ENCODE measurements at regions not wholly inside any gene's neighbourhood (a gene's known extent, or its start where the extent isn't known, plus 50 kb on each side); places are given as distances from the start of the nearest gene placed in this dataset.

DNA sequence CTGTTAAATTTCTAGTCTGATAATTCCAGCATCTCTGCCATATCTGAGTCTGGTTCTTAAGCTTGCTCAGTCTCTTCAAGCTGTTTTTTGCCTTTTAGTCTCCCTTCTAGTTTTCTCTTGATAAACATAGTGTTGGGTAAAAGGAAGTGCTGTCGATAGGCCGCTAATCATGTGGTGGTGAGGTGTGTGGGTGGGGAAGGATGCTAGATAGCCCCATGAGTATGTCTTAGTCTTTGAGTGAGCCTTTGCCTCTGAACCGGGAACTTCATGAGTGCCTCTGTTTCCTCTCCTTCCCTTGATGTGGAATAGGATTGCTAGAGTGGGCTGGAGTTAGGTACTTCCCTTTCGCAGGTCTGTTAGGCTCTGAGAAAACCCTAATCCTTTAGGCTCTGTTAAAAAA is 441.8 kb downstream of the INHBA start:
- H3K9ac ChIP-seq (ENCODE audit: low read depth, low read length, poor library complexity, severe bottlenecking), result no peak overlapping the region
- H3F3A ChIP-seq (ENCODE audit: low read depth), result no peaks in the 10 kb centered on the region
- H3K9me3 ChIP-seq (ENCODE audit: insufficient read depth, low read depth, low read length), result no peaks in the 10 kb centered on the region
- H4K20me1 ChIP-seq (ENCODE audit: insufficient read depth, low read length, poor library complexity, severe bottlenecking), result no peaks in the 10 kb centered on the region
- no peak for TF ChIP-seq EZH2phosphoT487 (IDR thresholded peaks at IDR 0.05; ENCODE audit: borderline replicate concordance)
- TF ChIP-seq, protein P1, sequence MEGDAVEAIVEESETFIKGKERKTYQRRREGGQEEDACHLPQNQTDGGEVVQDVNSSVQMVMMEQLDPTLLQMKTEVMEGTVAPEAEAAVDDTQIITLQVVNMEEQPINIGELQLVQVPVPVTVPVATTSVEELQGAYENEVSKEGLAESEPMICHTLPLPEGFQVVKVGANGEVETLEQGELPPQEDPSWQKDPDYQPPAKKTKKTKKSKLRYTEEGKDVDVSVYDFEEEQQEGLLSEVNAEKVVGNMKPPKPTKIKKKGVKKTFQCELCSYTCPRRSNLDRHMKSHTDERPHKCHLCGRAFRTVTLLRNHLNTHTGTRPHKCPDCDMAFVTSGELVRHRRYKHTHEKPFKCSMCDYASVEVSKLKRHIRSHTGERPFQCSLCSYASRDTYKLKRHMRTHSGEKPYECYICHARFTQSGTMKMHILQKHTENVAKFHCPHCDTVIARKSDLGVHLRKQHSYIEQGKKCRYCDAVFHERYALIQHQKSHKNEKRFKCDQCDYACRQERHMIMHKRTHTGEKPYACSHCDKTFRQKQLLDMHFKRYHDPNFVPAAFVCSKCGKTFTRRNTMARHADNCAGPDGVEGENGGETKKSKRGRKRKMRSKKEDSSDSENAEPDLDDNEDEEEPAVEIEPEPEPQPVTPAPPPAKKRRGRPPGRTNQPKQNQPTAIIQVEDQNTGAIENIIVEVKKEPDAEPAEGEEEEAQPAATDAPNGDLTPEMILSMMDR (conservative IDR thresholded peaks at IDR 0.05; ENCODE audit: low read length), result no peak
- H3K9me2 ChIP-seq (replicated peaks; ENCODE audit: low read depth, low read length), result no peaks in the 10 kb centered on the region
- no peaks in the 10 kb centered on the region for H3K36me3 ChIP-seq (ENCODE audit: insufficient read depth, low read length)
- H3K27me3 ChIP-seq (ENCODE audit: insufficient read depth, low read length, poor library complexity, severe bottlenecking), result no peaks in the 10 kb centered on the region
- no peak overlapping the region for H2AFZ ChIP-seq (ENCODE audit: low read length)
- no peak overlapping the region for H3K4me3 ChIP-seq (ENCODE audit: low read length, poor library complexity, severe bottlenecking)
- no peaks in the 10 kb centered on the region for H3K79me2 ChIP-seq (ENCODE audit: insufficient read depth, low read length)
- H3K4me1 ChIP-seq (ENCODE audit: insufficient read depth, low read length, poor library complexity, severe bottlenecking), result no peaks in the 10 kb centered on the region
- H3K4me2 ChIP-seq (ENCODE audit: low read depth, low read length, poor library complexity, severe bottlenecking), result no peak overlapping the region

DNA sequence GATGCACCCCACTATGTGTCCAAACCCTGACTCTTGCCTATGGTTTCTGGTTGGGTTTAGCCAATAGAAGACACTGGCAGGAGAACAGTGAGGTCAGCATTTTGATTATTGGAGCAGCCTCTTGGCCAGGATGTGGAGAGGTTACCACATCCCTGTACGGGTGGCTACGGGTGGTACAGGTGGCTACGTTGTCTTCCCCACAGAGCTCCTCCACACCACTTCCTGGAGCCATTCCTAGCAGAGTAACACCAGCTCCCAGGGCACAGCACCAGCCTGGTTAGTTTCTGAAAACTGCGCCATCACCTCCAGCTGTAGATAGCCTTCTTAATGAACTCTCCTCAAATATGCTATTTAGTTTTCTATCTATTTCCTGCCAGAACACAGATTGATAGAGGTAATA is 445.2 kb downstream of the INHBA start:
- Histone ChIP-seq H3K4me1 (ENCODE audit: insufficient read depth, low read length, poor library complexity, severe bottlenecking) (no peaks in the 10 kb centered on the region), H3F3A (ENCODE audit: low read depth) (no peaks in the 10 kb centered on the region), H3K4me3 (ENCODE audit: low read length, poor library complexity, severe bottlenecking) (no peak overlapping the region), H4K20me1 (ENCODE audit: insufficient read depth, low read length, poor library complexity, severe bottlenecking) (no peaks in the 10 kb centered on the region), H3K9ac (ENCODE audit: low read depth, low read length, poor library complexity, severe bottlenecking) (no peak overlapping the region), H2AFZ (ENCODE audit: low read length) (no peak overlapping the region), H3K9me3 (ENCODE audit: insufficient read depth, low read depth, low read length) (no peaks in the 10 kb centered on the region), H3K4me2 (ENCODE audit: low read depth, low read length, poor library complexity, severe bottlenecking) (no peak overlapping the region), H3K27me3 (ENCODE audit: insufficient read depth, low read length, poor library complexity, severe bottlenecking) (no peaks in the 10 kb centered on the region), H3K79me2 (ENCODE audit: insufficient read depth, low read length) (no peaks in the 10 kb centered on the region), H3K36me3 (ENCODE audit: insufficient read depth, low read length) (no peaks in the 10 kb centered on the region), H3K9me2 (replicated peaks; ENCODE audit: low read depth, low read length) (no peaks in the 10 kb centered on the region)
- TF ChIP-seq EZH2phosphoT487 (IDR thresholded peaks at IDR 0.05; ENCODE audit: borderline replicate concordance), result no peak
- TF ChIP-seq, protein P1 (conservative IDR thresholded peaks at IDR 0.05; ENCODE audit: low read length), result no peak

DNA sequence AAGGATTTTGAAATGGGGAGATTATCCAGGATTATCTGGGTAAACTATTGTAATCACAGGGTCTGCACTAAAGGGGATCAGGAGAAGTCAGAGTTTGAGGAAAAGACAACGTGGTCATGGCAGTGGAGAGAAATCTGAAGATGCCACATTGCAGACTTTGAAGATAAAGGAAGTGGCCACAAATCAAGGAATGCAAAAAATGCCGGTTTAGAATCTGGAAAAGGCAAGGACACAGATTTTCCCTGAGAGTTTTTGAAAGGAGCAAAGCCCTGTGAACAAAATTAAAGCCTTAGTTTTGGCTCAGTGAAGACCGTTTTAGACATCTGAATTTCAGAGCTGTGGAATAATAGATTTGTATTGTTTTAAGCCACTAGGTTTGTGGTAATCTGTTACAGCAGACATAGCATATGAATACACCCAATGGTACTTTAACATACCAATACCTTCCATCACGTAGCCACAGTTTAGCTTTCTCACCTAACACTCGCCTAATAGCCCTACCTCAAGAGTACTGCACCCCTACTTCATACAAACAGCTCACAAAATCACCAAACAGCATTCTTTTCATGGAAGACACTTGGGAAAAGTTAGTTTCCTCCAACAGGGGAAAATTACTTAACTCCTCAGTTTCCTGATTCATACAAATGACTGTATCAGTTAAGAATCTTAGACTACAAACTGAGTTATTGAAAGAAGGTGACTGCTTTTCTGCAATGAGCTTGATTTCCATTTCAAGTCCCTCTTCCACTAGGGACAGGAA is 446.5 kb downstream of the INHBA start:
- Histone ChIP-seq H3K9me3 (ENCODE audit: insufficient read depth, low read depth, low read length) (no peaks in the 10 kb centered on the region), H3K4me1 (ENCODE audit: insufficient read depth, low read length, poor library complexity, severe bottlenecking) (no peaks in the 10 kb centered on the region), H3K27me3 (ENCODE audit: insufficient read depth, low read length, poor library complexity, severe bottlenecking) (no peaks in the 10 kb centered on the region), H3K36me3 (ENCODE audit: insufficient read depth, low read length) (no peaks in the 10 kb centered on the region), H3F3A (ENCODE audit: low read depth) (no peaks in the 10 kb centered on the region), H3K79me2 (ENCODE audit: insufficient read depth, low read length) (no peaks in the 10 kb centered on the region), H3K9ac (ENCODE audit: low read depth, low read length, poor library complexity, severe bottlenecking) (no peak overlapping the region), H3K4me2 (ENCODE audit: low read depth, low read length, poor library complexity, severe bottlenecking) (no peak overlapping the region), H4K20me1 (ENCODE audit: insufficient read depth, low read length, poor library complexity, severe bottlenecking) (no peaks in the 10 kb centered on the region), H2AFZ (ENCODE audit: low read length) (no peak overlapping the region), H3K4me3 (ENCODE audit: low read length, poor library complexity, severe bottlenecking) (no peak overlapping the region), H3K9me2 (replicated peaks; ENCODE audit: low read depth, low read length) (no peaks in the 10 kb centered on the region)
- TF ChIP-seq EZH2phosphoT487 (IDR thresholded peaks at IDR 0.05; ENCODE audit: borderline replicate concordance), result no peak
- TF ChIP-seq, protein P1 (conservative IDR thresholded peaks at IDR 0.05; ENCODE audit: low read length), result no peak
